ENCODE measurements at regions not wholly inside any gene's neighbourhood (a gene's known extent, or its start where the extent isn't known, plus 50 kb on each side); places are given as distances from the start of the nearest gene placed in this dataset.

GRCh38 chr1:58934706-58935105 is 150.9 kb upstream of the JUN start:
- H4K5ac ChIP-seq (ENCODE audit: insufficient read length, low read depth, low read length) = no peak overlapping the region
- H4K20me1 ChIP-seq (replicated peaks in 1 of 2; ENCODE audit: control insufficient read depth in 1 of 2, insufficient read depth in 2 of 2, low read length in 2 of 2) = no peaks in the 10 kb centered on the region
- no peak for DNase-seq (ENCODE audit: low read depth in 1 of 2, low spot score in 2 of 2)
- H3K27ac ChIP-seq (ENCODE audit: low read depth, low read length) = no peak overlapping the region
- H4K91ac ChIP-seq (replicated peaks; ENCODE audit: insufficient read length, low read length) = no peak overlapping the region
- no peaks in the 10 kb centered on the region for H3K23me2 ChIP-seq (ENCODE audit: low read depth, low read length)
- no peak overlapping the region for H3K4ac ChIP-seq (replicated peaks; ENCODE audit: insufficient read length, low read depth, low read length)
- H3K4me3 ChIP-seq (ENCODE audit: extremely low read depth in 1 of 4, insufficient read depth in 2 of 4, low read depth in 3 of 4, low read length in 4 of 4) = no peak overlapping the region
- no peak overlapping the region for H2AFZ ChIP-seq (ENCODE audit: low read length)
- H2BK120ac ChIP-seq (replicated peaks; ENCODE audit: low read depth, low read length) = no peak overlapping the region
- H2BK5ac ChIP-seq (ENCODE audit: low read depth, low read length) = no peak overlapping the region
- H2AK5ac ChIP-seq (ENCODE audit: low read depth, low read length) = no peak overlapping the region
- no peak overlapping the region for H2BK12ac ChIP-seq (ENCODE audit: low read depth, low read length)
- no peak overlapping the region for H3K14ac ChIP-seq (ENCODE audit: insufficient read length)
- ChIA-PET POLR2A (ENCODE audit: partially characterized antibody) (no interaction called here), CTCF (ENCODE audit: partially characterized antibody) (no interaction called here)
- no peaks in the 10 kb centered on the region for H3K79me1 ChIP-seq (ENCODE audit: low read depth, low read length)
- WGBS, 2 experiments (ENCODE audit: extremely low coverage in 1 of 2, insufficient coverage in 1 of 2, insufficient read length in 1 of 2, insufficient replicate concordance in 2 of 2, low coverage in 1 of 2, low lambda C conversion rate in 2 of 2, missing lambda C conversion rate in 1 of 2) = 95% methylated on average over 3 of the region's 3 CpGs; no CpG with 5 or more reads in 1 of the 2 experiments
- no peaks in the 10 kb centered on the region for H3K27me3 ChIP-seq (replicated peaks in 1 of 4; ENCODE audit: control insufficient read depth in 3 of 4, extremely low read depth in 1 of 4, insufficient read depth in 3 of 4, low read length in 3 of 4)
- no peaks in the 10 kb centered on the region for H3K79me2 ChIP-seq (ENCODE audit: control insufficient read depth in 1 of 2, insufficient read depth in 2 of 2, low read length in 2 of 2)
- H2BK20ac ChIP-seq (ENCODE audit: low read length) = no peak overlapping the region
- no peak overlapping the region for H3K56ac ChIP-seq (replicated peaks; ENCODE audit: insufficient read length, low read depth, low read length)
- H3K36me3 ChIP-seq (ENCODE audit: control insufficient read depth in 2 of 4, insufficient read depth in 4 of 4, low read length in 3 of 4) = no peaks in the 10 kb centered on the region
- no peaks in the 10 kb centered on the region for H3K9me3 ChIP-seq (ENCODE audit: insufficient read depth in 2 of 2, low read depth in 1 of 2, low read length in 1 of 2)
- H2BK15ac ChIP-seq (ENCODE audit: low read length) = no peak overlapping the region
- H4K8ac ChIP-seq (ENCODE audit: extremely low read depth, insufficient read depth, low read length) = no peak overlapping the region
- H3K4me1 ChIP-seq (replicated peaks in 1 of 4; ENCODE audit: control insufficient read depth in 3 of 4, insufficient read depth in 4 of 4, low read length in 3 of 4) = peaks cover 0 to under 1% (median 0%) of the 10 kb centered on the region in 4 experiments; a peak in 1 of 7 replicates
- no peak overlapping the region for H3K18ac ChIP-seq (ENCODE audit: extremely low read depth, low read length)
- FAIRE-seq = no peak
- H3K9ac ChIP-seq (replicated peaks in 1 of 4; ENCODE audit: extremely low read depth in 1 of 4, low read depth in 3 of 4, low read length in 3 of 4) = no peak overlapping the region
- H3K23ac ChIP-seq (ENCODE audit: insufficient read length) = no peak overlapping the region
- no peak overlapping the region for H3K4me2 ChIP-seq (ENCODE audit: insufficient read depth in 1 of 2, low read depth in 2 of 2, low read length in 2 of 2)
- TF ChIP-seq SAP30 (IDR thresholded peaks at IDR 0.05; ENCODE audit: insufficient read depth, insufficient replicate concordance, low read length) (no peak), FOSL1 (IDR thresholded peaks at IDR 0.05; ENCODE audit: insufficient read depth, low read depth, low read length) (no peak), POU5F1 (IDR thresholded peaks at IDR 0.05; ENCODE audit: low read depth, low read length) (no peak), TBP (IDR thresholded peaks at IDR 0.05; ENCODE audit: low read depth, low read length) (no peak), ATF2 (IDR thresholded peaks at IDR 0.05; ENCODE audit: low read length) (no peak), KDM4A (IDR thresholded peaks at IDR 0.05; ENCODE audit: low read depth, low read length, severe bottlenecking) (no peak), EGR1 (IDR thresholded peaks at IDR 0.05; ENCODE audit: borderline replicate concordance, low read depth, low read length) (no peak), BRCA1 (IDR thresholded peaks at IDR 0.05; ENCODE audit: low read depth, low read length) (no peak), NRF1 (IDR thresholded peaks at IDR 0.05; ENCODE audit: low read depth, low read length) (no peak), CTBP2 (IDR thresholded peaks at IDR 0.05; ENCODE audit: borderline replicate concordance, insufficient read depth, insufficient read length, low read length) (no peak), GABPA (IDR thresholded peaks at IDR 0.05; ENCODE audit: borderline replicate concordance, insufficient read depth, low read length) (no peak), SRF (IDR thresholded peaks at IDR 0.05; ENCODE audit: low read depth, low read length) (no peak), ATF3 (IDR thresholded peaks at IDR 0.05; ENCODE audit: insufficient read depth, low read depth, low read length) (no peak)

Data from H1 (cell line).